NB4 (cell line): ENCODE measurements at regions not wholly inside any gene's neighbourhood (a gene's known extent, or its start where the extent isn't known, plus 50 kb on each side); places are given as distances from the start of the nearest gene placed in this dataset.

Experiments used
- DNase-seq: peaks from one replicate; pipeline ENCODE4 v3.0.0; 2010; ENCODE audit warnings: low read depth
- H3K4me3 ChIP-seq: one replicate; pipeline ENCODE4 v1.5.1; 2011; ENCODE audit warnings: mild to moderate bottlenecking, low read depth, low read length, moderate library complexity
- CTCF ChIP-seq: IDR thresholded peaks from one replicate; pipeline ENCODE4 v1.5.1; 2012; ENCODE audit warnings: low read depth, low read length
- MAX ChIP-seq: IDR thresholded peaks from 2 replicates; pipeline ENCODE4 v1.6.1; 2011; ENCODE audit warnings: low read depth, low read length
- MYC ChIP-seq: IDR thresholded peaks from 2 replicates; pipeline ENCODE4 v1.6.1; 2011; ENCODE audit warnings: low read depth, low read length
- POLR2A ChIP-seq: IDR thresholded peaks from 2 replicates; pipeline ENCODE4 v1.6.1; 2011; ENCODE audit warnings: mild to moderate bottlenecking; ENCODE audit not compliant: insufficient read length; ENCODE audit errors: extremely low read depth

GRCh38 chr5:173549644-173550043 is 66.8 kb downstream of the BOD1 start:
- H3K4me3 ChIP-seq = no peak overlapping the region
- DNase-seq = no peak
- TF ChIP-seq POLR2A (no peak), MAX (no peak), MYC (no peak), CTCF (no peak)

GRCh38 chr5:173547579-173547978 is 68.9 kb downstream of the BOD1 start:
- TF ChIP-seq MYC (no peak), MAX (no peak), CTCF (no peak), POLR2A (no peak)
- H3K4me3 ChIP-seq = no peak overlapping the region
- no peak for DNase-seq

- DNase-seq = no peak
- TF ChIP-seq MAX = no peak
- TF ChIP-seq MYC = no peak
- TF ChIP-seq POLR2A = no peak
- no peak for TF ChIP-seq CTCF
- H3K4me3 ChIP-seq = no peak overlapping the region
These were observed 73.5 kb downstream of the BOD1 start for GRCh38 chr5:173542964-173543363.

GRCh38 chr5:173542159-173542558 is 74.3 kb downstream of the BOD1 start:
- no peak for DNase-seq
- H3K4me3 ChIP-seq = no peak overlapping the region
- TF ChIP-seq POLR2A = no peak
- no peak for TF ChIP-seq MAX

- no peak for TF ChIP-seq CTCF
- TF ChIP-seq MAX = no peak
- no peak for TF ChIP-seq POLR2A
- TF ChIP-seq MYC = no peak
- H3K4me3 ChIP-seq = no peak overlapping the region
- DNase-seq = no peak
These were observed 77.8 kb downstream of the BOD1 start for GRCh38 chr5:173538654-173539053.

- no peak for TF ChIP-seq MAX
- TF ChIP-seq MYC = no peak
- TF ChIP-seq POLR2A = no peak
- no peak for TF ChIP-seq CTCF
- no peak for DNase-seq
- no peak overlapping the region for H3K4me3 ChIP-seq
These were observed 78.4 kb downstream of the BOD1 start for GRCh38 chr5:173538018-173538417.
